Activated naive CD8-positive, alpha-beta T cell treated with anti-CD3 and anti-CD28 coated beads, Interleukin-2, amount 10 ng/mL, durations not matched to agents 7 days and 5 days (primary cell): ENCODE measurements at regions not wholly inside any gene's neighbourhood (a gene's known extent, or its start where the extent isn't known, plus 50 kb on each side); places are given as distances from the start of the nearest gene placed in this dataset.

Experiments used
- ATAC-seq: fragments of 150-1000 bp; cut with Tn5 transposase; one replicate; pipeline ENCODE4 v1.10.0; 2021; ENCODE audit warnings: low read depth, moderate library complexity
- POLR2A ChIA-PET: fragments of 350-600 bp; sonication (Branson Sonifier 250); formaldehyde crosslinking; loops from one replicate; lab custom pipeline; 2021; ENCODE audit warnings: antibody characterized with exemption; lab: Charles Lee
- DNase-seq: peaks from one replicate; pipeline ENCODE4 v3.0.0; 2021
- H3K27ac Mint-ChIP-seq: one replicate; pipeline ENCODE4 v1.8.0; 2022; ENCODE audit warnings: mild to moderate bottlenecking, mixed read lengths
- H3K27me3 Mint-ChIP-seq: one replicate; pipeline ENCODE4 v1.8.0; 2022; ENCODE audit warnings: mild to moderate bottlenecking, moderate library complexity, mixed read lengths
- H3K36me3 Mint-ChIP-seq: one replicate; pipeline ENCODE4 v1.8.0; 2021; ENCODE audit warnings: mild to moderate bottlenecking, mixed read lengths
- H3K4me1 Mint-ChIP-seq: one replicate; pipeline ENCODE4 v1.8.0; 2021; ENCODE audit warnings: mixed read lengths
- H3K4me3 Mint-ChIP-seq: one replicate; pipeline ENCODE4 v1.8.0; 2022; ENCODE audit warnings: mild to moderate bottlenecking, moderate library complexity, mixed read lengths
- H3K9me3 Mint-ChIP-seq: one replicate; pipeline ENCODE4 v1.8.0; 2021; ENCODE audit warnings: mixed read lengths

DNA sequence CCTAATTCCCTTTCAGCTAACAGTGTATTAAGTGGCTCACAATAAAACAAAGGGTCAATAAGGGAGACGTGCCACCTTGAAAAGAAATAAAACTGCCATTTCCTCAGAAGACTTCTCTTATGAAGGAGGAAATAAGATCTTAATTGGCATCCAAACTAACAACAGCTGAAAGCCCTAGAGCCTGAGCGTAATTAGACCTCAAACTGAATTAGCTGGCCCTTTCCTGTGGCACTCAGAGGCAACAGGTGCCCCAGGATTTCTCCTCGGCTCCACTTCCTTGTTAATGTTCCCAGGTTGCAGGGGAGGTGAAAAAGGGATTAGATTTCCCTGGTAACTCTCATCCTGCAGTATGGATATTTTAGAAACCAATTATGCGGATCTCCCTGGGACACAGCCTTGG, 804.3 kb downstream of the DCDC2C start:
- Mint-ChIP-seq H3K4me3 (no peak overlapping the region), H3K9me3 (peaks cover 6% of the 10 kb centered on the region), H3K4me1 (no peaks in the 10 kb centered on the region), H3K27ac (no peak overlapping the region), H3K36me3 (no peaks in the 10 kb centered on the region), H3K27me3 (no peaks in the 10 kb centered on the region)
- no peak for ATAC-seq
- no peak for DNase-seq
- POLR2A ChIA-PET = no interaction called here

GRCh38 chr2:4515871-4516761, 812.7 kb downstream of the DCDC2C start:
- no peak overlapping the region for H3K27ac Mint-ChIP-seq
- no peaks in the 10 kb centered on the region for H3K36me3 Mint-ChIP-seq
- POLR2A ChIA-PET = no interaction called here
- no peaks in the 10 kb centered on the region for H3K4me1 Mint-ChIP-seq
- no peak overlapping the region for H3K4me3 Mint-ChIP-seq
- ATAC-seq (no peak), DNase-seq (no peak)
- H3K27me3 Mint-ChIP-seq = no peaks in the 10 kb centered on the region
- H3K9me3 Mint-ChIP-seq = peaks cover 6% of the 10 kb centered on the region

DNA sequence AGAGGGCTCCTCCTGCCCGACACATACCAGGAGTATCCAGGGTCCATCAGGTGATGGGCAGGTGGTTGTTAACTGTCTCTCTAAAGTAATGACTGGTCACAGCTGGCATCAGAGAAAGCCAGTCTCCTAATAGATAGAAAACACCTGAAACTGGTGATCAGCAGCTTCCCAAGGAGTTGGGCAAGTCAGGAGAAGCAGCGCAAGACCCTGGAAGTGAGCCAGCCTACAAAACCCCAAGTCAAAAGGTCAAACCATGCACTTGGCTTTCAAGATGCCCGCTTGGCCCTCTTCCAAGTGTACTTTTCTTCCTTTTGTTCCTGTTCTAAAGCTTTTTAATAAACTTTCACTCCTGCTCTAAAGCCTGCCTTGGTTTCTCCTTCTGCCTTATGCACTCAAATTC, 815.2 kb downstream of the DCDC2C start:
- Mint-ChIP-seq H3K36me3 (no peaks in the 10 kb centered on the region), H3K27ac (no peak overlapping the region), H3K9me3 (peaks cover 2% of the 10 kb centered on the region), H3K4me1 (no peaks in the 10 kb centered on the region), H3K4me3 (no peak overlapping the region), H3K27me3 (no peaks in the 10 kb centered on the region)
- DNase-seq (no peak), ATAC-seq (no peak)
- POLR2A ChIA-PET = no interaction called here

DNA sequence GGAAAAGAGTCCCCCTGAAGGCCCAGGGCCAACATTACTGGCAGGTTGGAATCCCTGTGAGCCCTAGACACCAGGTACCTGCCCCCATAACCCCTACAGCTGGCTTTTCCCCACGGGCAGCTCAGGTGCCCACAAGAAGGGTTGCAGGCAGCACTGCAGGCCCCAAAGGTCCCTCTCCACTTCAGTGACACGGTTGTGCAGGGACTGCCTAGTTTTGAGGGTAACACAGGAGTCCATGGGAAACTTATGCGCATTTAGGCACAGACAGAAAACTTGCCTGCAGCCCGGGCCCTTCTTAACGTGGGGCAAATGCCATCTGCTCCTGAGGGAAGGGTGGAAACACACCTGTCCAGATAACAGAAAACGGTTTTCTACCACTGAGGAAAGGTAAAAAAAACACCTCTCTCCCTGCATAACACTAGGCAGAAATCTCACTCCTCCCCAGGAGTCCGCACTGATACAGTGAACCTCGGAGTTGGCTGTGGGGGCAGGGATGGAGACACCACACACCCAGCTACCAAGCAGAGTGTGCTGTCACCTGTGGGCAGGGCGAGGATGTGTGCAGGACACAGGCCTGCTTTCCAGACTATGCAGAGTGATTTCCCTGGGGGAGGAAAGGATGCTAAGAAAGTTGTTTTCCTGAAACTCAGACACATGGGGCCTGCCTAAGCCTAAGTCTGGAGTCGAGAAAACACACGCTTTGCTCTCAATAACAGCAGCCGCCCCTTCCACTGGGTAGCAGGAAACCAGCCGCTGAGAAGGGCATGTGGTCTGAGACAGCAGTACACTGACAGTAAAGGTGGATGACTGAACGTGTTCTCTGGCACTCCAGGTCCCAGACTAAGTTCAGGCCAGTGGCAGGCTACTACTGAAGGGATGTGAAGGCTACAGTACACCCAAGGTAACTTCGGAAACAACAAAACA, 819.4 kb downstream of the DCDC2C start:
- H3K4me1 Mint-ChIP-seq = no peaks in the 10 kb centered on the region
- H3K27ac Mint-ChIP-seq = no peak overlapping the region
- no peaks in the 10 kb centered on the region for H3K36me3 Mint-ChIP-seq
- no peak overlapping the region for H3K4me3 Mint-ChIP-seq
- POLR2A ChIA-PET = no interaction called here
- H3K9me3 Mint-ChIP-seq = peaks cover under 1% of the 10 kb centered on the region
- no peak for ATAC-seq
- H3K27me3 Mint-ChIP-seq = no peaks in the 10 kb centered on the region
- DNase-seq = no peak

DNA sequence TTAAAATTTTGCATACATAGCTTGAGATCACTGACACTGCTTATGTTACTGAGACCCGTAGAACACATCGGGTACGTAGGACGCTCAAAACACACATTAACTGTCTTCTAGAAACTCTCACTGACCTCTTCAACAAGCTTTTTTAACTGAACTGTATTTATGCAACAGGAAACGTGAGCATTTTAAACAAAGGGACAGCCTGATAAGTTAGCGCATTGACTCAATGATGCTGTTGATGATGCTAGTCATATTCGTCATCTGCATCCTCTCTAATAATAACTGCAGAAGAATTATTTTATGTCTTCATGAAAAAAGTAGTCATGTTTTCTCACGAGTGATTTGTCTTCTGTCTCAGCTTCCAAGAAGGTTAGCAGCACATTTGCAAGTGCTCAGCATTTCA, 824.0 kb downstream of the DCDC2C start:
- no peak for ATAC-seq
- Mint-ChIP-seq H3K27me3 (no peaks in the 10 kb centered on the region), H3K4me3 (no peak overlapping the region), H3K4me1 (no peaks in the 10 kb centered on the region), H3K36me3 (no peaks in the 10 kb centered on the region), H3K9me3 (peaks cover 4% of the 10 kb centered on the region), H3K27ac (no peak overlapping the region)
- DNase-seq = no peak
- POLR2A ChIA-PET = no interaction called here

DNA sequence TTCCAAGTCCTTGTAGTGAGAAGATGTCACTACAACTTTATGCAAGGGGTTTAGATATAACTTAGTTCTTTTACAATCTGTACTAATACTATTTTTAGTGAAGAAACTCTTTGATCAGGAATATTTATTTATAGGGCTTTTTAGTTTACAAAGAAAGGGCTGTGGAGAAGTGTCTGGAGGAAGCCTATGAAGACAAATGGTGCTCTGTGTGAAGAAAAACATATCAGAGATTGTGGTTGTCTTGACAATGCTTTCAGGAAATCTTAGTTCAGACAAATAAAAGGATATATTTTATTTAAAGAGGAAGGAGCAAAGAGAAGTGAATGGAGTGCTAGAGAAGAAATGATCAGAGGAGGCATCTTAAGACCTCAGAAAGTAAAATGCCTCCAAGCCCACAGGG, 824.9 kb downstream of the DCDC2C start:
- POLR2A ChIA-PET = no interaction called here
- Mint-ChIP-seq H3K27ac (no peak overlapping the region), H3K9me3 (peaks cover 4% of the 10 kb centered on the region), H3K4me3 (no peak overlapping the region), H3K27me3 (no peaks in the 10 kb centered on the region), H3K4me1 (no peaks in the 10 kb centered on the region), H3K36me3 (no peaks in the 10 kb centered on the region)
- DNase-seq = no peak
- ATAC-seq = no peak

- H3K27me3 Mint-ChIP-seq = no peaks in the 10 kb centered on the region
Measured at GRCh38 chr2:4528773-4529172, 825.4 kb downstream of the DCDC2C start.

DNA sequence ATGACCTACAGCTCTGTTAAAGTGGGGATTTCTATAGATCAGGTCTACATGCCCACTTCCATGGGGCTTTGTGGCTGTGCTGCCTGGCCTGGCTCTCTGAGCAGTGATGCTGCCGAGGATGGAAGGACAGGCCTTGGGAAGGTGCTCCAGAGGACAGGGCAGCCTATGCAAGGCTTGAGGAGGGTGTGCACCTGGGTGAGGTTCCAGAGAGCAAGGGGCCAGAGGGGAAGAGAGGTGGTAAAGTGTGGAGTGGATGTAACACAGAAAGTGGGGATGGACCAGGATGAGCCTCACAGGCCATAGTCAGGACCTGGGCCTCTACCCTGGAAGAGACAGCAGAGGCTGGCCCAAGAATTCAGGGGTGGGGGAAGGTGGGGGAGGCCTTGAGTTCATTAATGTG, 826.4 kb downstream of the DCDC2C start:
- Mint-ChIP-seq H3K9me3 (peaks cover 4% of the 10 kb centered on the region), H3K27me3 (no peaks in the 10 kb centered on the region), H3K4me3 (no peak overlapping the region), H3K27ac (no peak overlapping the region), H3K36me3 (no peaks in the 10 kb centered on the region), H3K4me1 (no peaks in the 10 kb centered on the region)
- DNase-seq (no peak), ATAC-seq (no peak)
- POLR2A ChIA-PET = no interaction called here

More at GRCh38 chr2:4528773-4529172, 825.4 kb downstream of the DCDC2C start:
- Mint-ChIP-seq H3K9me3 (peaks cover 4% of the 10 kb centered on the region), H3K4me1 (no peaks in the 10 kb centered on the region), H3K27ac (no peak overlapping the region), H3K4me3 (no peak overlapping the region), H3K36me3 (no peaks in the 10 kb centered on the region)
- POLR2A ChIA-PET = no interaction called here
- DNase-seq (no peak), ATAC-seq (no peak)

DNA sequence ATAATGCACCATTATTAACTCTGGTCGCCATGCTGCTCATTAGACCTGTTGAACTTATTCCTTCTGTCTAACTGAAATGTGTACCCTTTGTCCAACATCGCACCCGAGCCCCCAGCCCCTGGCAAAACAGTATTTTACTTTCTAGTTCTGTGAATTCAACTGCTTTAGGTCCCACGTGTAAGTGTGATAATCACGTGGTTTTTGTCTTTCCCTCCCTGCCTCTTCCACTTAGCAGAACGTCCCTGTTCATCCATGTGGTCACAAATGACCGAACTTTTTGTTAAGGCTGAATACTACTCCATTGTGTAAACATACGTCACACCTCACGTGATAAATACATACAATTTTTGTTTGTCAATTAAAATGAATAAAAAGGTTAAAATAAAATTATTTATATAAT, 826.9 kb downstream of the DCDC2C start:
- no peak for ATAC-seq
- H3K27me3 Mint-ChIP-seq = no peaks in the 10 kb centered on the region
- no peaks in the 10 kb centered on the region for H3K4me1 Mint-ChIP-seq
- DNase-seq = no peak
- H3K9me3 Mint-ChIP-seq = peaks cover 4% of the 10 kb centered on the region
- no peak overlapping the region for H3K4me3 Mint-ChIP-seq
- no peaks in the 10 kb centered on the region for H3K36me3 Mint-ChIP-seq
- no peak overlapping the region for H3K27ac Mint-ChIP-seq
- POLR2A ChIA-PET = no interaction called here

DNA sequence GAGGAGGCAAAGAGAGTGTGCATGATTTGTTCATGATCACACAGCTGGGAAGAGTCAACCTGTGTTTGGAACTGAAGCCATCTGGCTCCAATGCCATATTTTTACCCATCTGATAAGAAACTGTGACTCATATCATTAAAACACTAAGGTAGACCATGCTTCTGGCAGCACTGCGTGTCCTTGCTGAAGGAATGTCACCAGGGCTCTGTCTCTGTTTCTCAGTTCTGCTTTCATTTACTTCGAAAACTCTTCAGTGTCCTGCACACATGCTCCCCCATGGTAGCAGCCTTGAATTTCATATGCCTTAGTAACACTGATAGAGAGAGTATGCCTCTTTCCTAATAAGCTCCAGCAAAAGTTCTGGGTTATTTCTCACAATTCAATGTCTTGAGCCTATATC, 830.4 kb downstream of the DCDC2C start:
- H3K27ac Mint-ChIP-seq = no peak overlapping the region
- peaks cover 5% of the 10 kb centered on the region for H3K9me3 Mint-ChIP-seq
- no peak for ATAC-seq
- no peak for DNase-seq
- no peaks in the 10 kb centered on the region for H3K27me3 Mint-ChIP-seq
- H3K4me1 Mint-ChIP-seq = no peaks in the 10 kb centered on the region
- H3K36me3 Mint-ChIP-seq = no peaks in the 10 kb centered on the region
- POLR2A ChIA-PET = no interaction called here
- H3K4me3 Mint-ChIP-seq = no peak overlapping the region

DNA sequence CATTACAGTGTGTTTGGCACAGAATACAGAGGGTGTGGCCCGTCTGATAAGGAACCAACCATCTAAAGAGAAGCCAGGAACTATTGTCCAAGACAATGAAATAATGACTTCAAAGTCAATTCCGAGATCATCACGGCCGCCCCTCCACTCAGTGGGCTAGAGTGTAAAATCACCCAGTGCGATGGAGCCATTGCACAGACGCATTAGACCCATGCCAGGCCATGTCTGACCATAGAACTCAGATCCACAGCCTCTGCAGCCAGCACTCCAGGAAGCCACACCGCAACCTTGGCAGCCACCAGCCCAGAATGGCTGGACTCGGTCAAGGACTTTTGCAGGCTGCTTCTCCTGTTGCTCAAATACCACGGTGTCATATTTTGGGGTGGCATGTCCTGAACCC, 835.7 kb downstream of the DCDC2C start:
- Mint-ChIP-seq H3K36me3 (no peaks in the 10 kb centered on the region), H3K27ac (no peak overlapping the region), H3K4me1 (no peaks in the 10 kb centered on the region), H3K4me3 (no peak overlapping the region), H3K27me3 (no peaks in the 10 kb centered on the region), H3K9me3 (peaks cover 7% of the 10 kb centered on the region)
- DNase-seq (no peak), ATAC-seq (no peak)
- POLR2A ChIA-PET = no interaction called here

DNA sequence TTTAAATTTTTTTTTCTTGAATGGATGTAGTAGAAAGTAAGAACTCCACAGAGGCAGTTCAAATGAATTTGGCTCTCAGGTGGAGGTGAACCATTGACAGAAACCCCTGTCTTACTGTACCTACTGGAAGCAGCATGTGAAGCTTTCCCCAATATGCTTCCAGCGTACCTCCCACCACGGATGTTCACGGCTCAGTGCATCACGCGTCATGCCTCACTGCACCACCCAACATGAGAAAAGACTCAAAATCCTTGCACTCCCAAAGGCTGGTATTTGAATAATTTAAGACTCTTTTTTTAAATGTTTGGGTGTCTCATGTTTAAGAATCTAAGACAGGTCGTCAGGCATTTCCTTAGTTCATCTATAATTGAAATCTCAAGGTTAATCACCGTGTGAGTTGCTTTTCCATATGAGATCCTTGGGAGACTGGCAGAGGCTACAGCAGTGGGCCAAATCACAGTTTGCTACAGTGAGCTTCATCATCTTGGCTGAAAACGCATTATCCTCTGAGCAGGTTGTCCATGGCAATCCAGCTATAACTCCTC, 846.4 kb downstream of the DCDC2C start:
- H3K9me3 Mint-ChIP-seq = peaks cover 1% of the 10 kb centered on the region
- no peaks in the 10 kb centered on the region for H3K27me3 Mint-ChIP-seq
- H3K27ac Mint-ChIP-seq = no peak overlapping the region
- no peaks in the 10 kb centered on the region for H3K36me3 Mint-ChIP-seq
- POLR2A ChIA-PET = no interaction called here
- H3K4me1 Mint-ChIP-seq = no peaks in the 10 kb centered on the region
- H3K4me3 Mint-ChIP-seq = no peak overlapping the region
- ATAC-seq (no peak), DNase-seq (no peak)

- H3K27me3 Mint-ChIP-seq = no peaks in the 10 kb centered on the region
- H3K27ac Mint-ChIP-seq = no peak overlapping the region
- no peaks in the 10 kb centered on the region for H3K4me1 Mint-ChIP-seq
- H3K36me3 Mint-ChIP-seq = no peaks in the 10 kb centered on the region
- POLR2A ChIA-PET = no interaction called here
- ATAC-seq = no peak
- DNase-seq = no peak
- no peak overlapping the region for H3K4me3 Mint-ChIP-seq
- H3K9me3 Mint-ChIP-seq = peaks cover 1% of the 10 kb centered on the region
Measured at GRCh38 chr2:4551691-4552474, 848.5 kb downstream of the DCDC2C start.
